IMR-90 (cell line): ENCODE measurements at regions not wholly inside any gene's neighbourhood (a gene's known extent, or its start where the extent isn't known, plus 50 kb on each side); places are given as distances from the start of the nearest gene placed in this dataset. TPM values are rescaled to one million over a fixed set of nuclear protein-coding genes. Genes with fewer than 3 reads are reported as not detected.
A peak's percentile ranks its signal among the peaks of the same experiment; 100 is the strongest.

ENCODE experiments used
- ATAC-seq: fragments of 200-7000 bp; cut with Tn5 transposase; 2 replicates; pipeline ENCODE4 v1.9.1; 2020; ENCODE audit warnings: low read depth, mild to moderate bottlenecking, moderate library complexity
- BruUV-seq: library from RNA; stranded (reverse); fragments of 400-500 nt; replicated peaks from 2 replicates; lab custom pipeline; 2021; lab: Mats Ljungman, UMichigan
- CTCF ChIA-PET: fragments of 300-600 bp; formaldehyde crosslinking; extraction: SDS; loops from one replicate; lab custom pipeline; 2021; ENCODE audit warnings: antibody characterized with exemption; lab: Yijun Ruan, JAX
- POLR2A ChIA-PET: fragments of 300-600 bp; sonication (Branson Sonifier 250); formaldehyde crosslinking; loops from one replicate; lab custom pipeline; 2022; ENCODE audit warnings: antibody characterized with exemption; ENCODE audit not compliant: unreplicated experiment; lab: Charles Lee
- DNase-seq: peaks from one replicate; pipeline ENCODE4 v3.0.0; 2013
- H2AFZ ChIP-seq: replicated peaks from 2 replicates; pipeline ENCODE3; 2013; ENCODE audit warnings: low read length, mild to moderate bottlenecking; ENCODE audit not compliant: poor library complexity
- H2AK5ac ChIP-seq: 2 replicates; pipeline ENCODE4 v1.6.1; 2013; ENCODE audit warnings: low read depth, low read length, inconsistent platforms
- H2AK9ac ChIP-seq: replicated peaks from 2 replicates; pipeline ENCODE3; 2013; ENCODE audit warnings: mild to moderate bottlenecking, low read depth, low read length, moderate library complexity; ENCODE audit not compliant: poor library complexity
- H2BK120ac ChIP-seq: 2 replicates; pipeline ENCODE4 v1.6.1; 2013; ENCODE audit warnings: low read depth, low read length, inconsistent platforms
- H2BK15ac ChIP-seq: 3 replicates; pipeline ENCODE4 v1.6.1; 2013; ENCODE audit warnings: low read depth, low read length, inconsistent platforms
- H2BK20ac ChIP-seq: 2 replicates; pipeline ENCODE4 v1.6.1; 2013; ENCODE audit warnings: low read depth, mild to moderate bottlenecking, inconsistent platforms, low read length, moderate library complexity
- H2BK5ac ChIP-seq: 2 replicates; pipeline ENCODE4 v1.6.1; 2013; ENCODE audit warnings: mild to moderate bottlenecking, low read depth, low read length, inconsistent platforms; ENCODE audit not compliant: poor library complexity, severe bottlenecking
- H3K14ac ChIP-seq: replicated peaks from 2 replicates; pipeline ENCODE4 v1.6.1; 2013; ENCODE audit warnings: low read depth, low read length, inconsistent platforms
- H3K18ac ChIP-seq: 2 replicates; pipeline ENCODE4 v1.6.1; 2013; ENCODE audit warnings: low read depth, low read length, control low read depth
- H3K23ac ChIP-seq: 2 replicates; pipeline ENCODE4 v1.6.1; 2013; ENCODE audit warnings: low read depth, low read length, inconsistent platforms
- H3K27ac ChIP-seq: 2 replicates; pipeline ENCODE4 v1.5.1; 2013; ENCODE audit warnings: mild to moderate bottlenecking, control low read depth, low read length; ENCODE audit not compliant: insufficient read depth
- H3K27me3 ChIP-seq: 2 replicates; pipeline ENCODE4 v1.6.1; 2013; ENCODE audit warnings: low read length; ENCODE audit not compliant: control insufficient read depth, insufficient read depth
- H3K36me3 ChIP-seq: 2 replicates; pipeline ENCODE4 v1.6.1; 2013; ENCODE audit warnings: low read length, mixed read lengths; ENCODE audit not compliant: control insufficient read depth, insufficient read depth
- H3K4ac ChIP-seq: 2 replicates; pipeline ENCODE4 v1.6.1; 2013; ENCODE audit warnings: low read depth, low read length, inconsistent platforms
- H3K4me1 ChIP-seq: 2 replicates; pipeline ENCODE4 v1.6.1; 2013; ENCODE audit warnings: low read length, mixed read lengths; ENCODE audit not compliant: control insufficient read depth, insufficient read depth
- H3K4me2 ChIP-seq: 2 replicates; pipeline ENCODE4 v1.6.1; 2013; ENCODE audit warnings: low read depth, mild to moderate bottlenecking, control low read depth, low read length, moderate library complexity
- H3K4me3 ChIP-seq: 2 replicates; pipeline ENCODE4 v1.5.1; 2013; ENCODE audit warnings: low read depth, mild to moderate bottlenecking, control low read depth, low read length, moderate library complexity; ENCODE audit not compliant: insufficient read depth
- H3K56ac ChIP-seq: 2 replicates; pipeline ENCODE4 v1.6.1; 2013; ENCODE audit warnings: low read length, inconsistent platforms; ENCODE audit not compliant: insufficient read depth; ENCODE audit errors: extremely low read depth
- H3K79me1 ChIP-seq, 2 experiments: 2 replicates each; pipeline ENCODE4 v1.6.1; 2013; ENCODE audit warnings: low read length in 2 of 2, inconsistent platforms in 1 of 2, low read depth in 1 of 2
- H3K9ac ChIP-seq: 2 replicates; pipeline ENCODE4 v1.6.1; 2013; ENCODE audit warnings: low read depth, low read length, control low read depth
- H3K9me1 ChIP-seq: 2 replicates; pipeline ENCODE4 v1.6.1; 2013; ENCODE audit warnings: low read length, inconsistent platforms; ENCODE audit not compliant: insufficient read depth
- H3K9me3 ChIP-seq: 2 replicates; pipeline ENCODE4 v1.6.1; 2013; ENCODE audit warnings: low read length; ENCODE audit not compliant: control insufficient read depth, insufficient read depth
- H4K20me1 ChIP-seq: 2 replicates; pipeline ENCODE4 v1.6.1; 2013; ENCODE audit warnings: low read length, inconsistent platforms; ENCODE audit not compliant: insufficient read depth
- H4K5ac ChIP-seq: 2 replicates; pipeline ENCODE4 v1.6.1; 2013; ENCODE audit warnings: mild to moderate bottlenecking, low read depth, low read length, control low read depth
- H4K8ac ChIP-seq, 2 experiments: 2 replicates each; pipeline ENCODE4 v1.6.1; 2013; ENCODE audit warnings: low read depth in 2 of 2, low read length in 2 of 2, control low read depth in 1 of 2, inconsistent platforms in 1 of 2
- H4K91ac ChIP-seq: 2 replicates; pipeline ENCODE4 v1.6.1; 2013; ENCODE audit warnings: low read depth, low read length, inconsistent platforms; ENCODE audit not compliant: insufficient read depth
- CHD1 ChIP-seq: IDR thresholded peaks from 2 replicates; pipeline ENCODE4 v1.6.1; 2012; ENCODE audit warnings: low read depth, low read length, improper control_type of control experiment
- FOS ChIP-seq: fragments of 150-350 bp; IDR thresholded peaks from 2 replicates; pipeline ENCODE4 v1.6.1; 2016; ENCODE audit warnings: low read depth, low read length
- RFX5 ChIP-seq: IDR thresholded peaks from 2 replicates; pipeline ENCODE4 v1.8.0; 2012; ENCODE audit warnings: low read depth, mild to moderate bottlenecking, low read length, moderate library complexity
- WGBS, 2 experiments: methylation state at CpG; one replicate each; pipeline versions ENCODE4 v1.1.5 to v1.1.7; 2013; ENCODE audit warnings: missing lambda C conversion rate in 2 of 2; ENCODE audit not compliant: insufficient read length in 1 of 2; ENCODE audit errors: extremely low coverage in 2 of 2; 5-methylcytosine and 5-hydroxymethylcytosine counted together
- dilution Hi-C: fragments of 300-500 bp; cut with HindIII; formaldehyde crosslinking; loops from one replicate; pipeline ENCODE4 v1.14.3; 2018; ENCODE audit warnings: low sequenced_read_pairs; ENCODE audit not compliant: unreplicated experiment
- in situ Hi-C: fragments of 300-500 bp; cut with MboI; formaldehyde crosslinking; loops from 3 replicates; pipeline ENCODE4 v1.14.3; 2019; ENCODE audit warnings: low sequenced_read_pairs, inconsistent platforms, mixed read lengths
- intact Hi-C: fragments of 100-400 bp; cut with micrococcal nuclease; formaldehyde crosslinking; loops from 2 replicates; pipeline ENCODE4 v1.10.0; 2022
- microRNA-seq, 2 experiments: library from miRNA; stranded (forward) in 1 of 2; unstranded in 1 of 2; fragments of 10-50 nt in 1 of 2; fragments of <30 nt in 1 of 2; gene quantifications in 1 of 2; microRNA quantifications in 1 of 2; one replicate each; pipeline versions ENCODE3 to v1.1.0; 2013 to 2020; ENCODE audit not compliant: insufficient read depth in 1 of 2, insufficient read length in 1 of 2, unreplicated experiment in 1 of 2
- small RNA-seq, 5 experiments: library from RNA; depleted of rRNA; stranded (forward); fragments of <200 nt; gene quantifications; one replicate each; pipeline ENCODE3, GENCODE V24; 2012

DNA sequence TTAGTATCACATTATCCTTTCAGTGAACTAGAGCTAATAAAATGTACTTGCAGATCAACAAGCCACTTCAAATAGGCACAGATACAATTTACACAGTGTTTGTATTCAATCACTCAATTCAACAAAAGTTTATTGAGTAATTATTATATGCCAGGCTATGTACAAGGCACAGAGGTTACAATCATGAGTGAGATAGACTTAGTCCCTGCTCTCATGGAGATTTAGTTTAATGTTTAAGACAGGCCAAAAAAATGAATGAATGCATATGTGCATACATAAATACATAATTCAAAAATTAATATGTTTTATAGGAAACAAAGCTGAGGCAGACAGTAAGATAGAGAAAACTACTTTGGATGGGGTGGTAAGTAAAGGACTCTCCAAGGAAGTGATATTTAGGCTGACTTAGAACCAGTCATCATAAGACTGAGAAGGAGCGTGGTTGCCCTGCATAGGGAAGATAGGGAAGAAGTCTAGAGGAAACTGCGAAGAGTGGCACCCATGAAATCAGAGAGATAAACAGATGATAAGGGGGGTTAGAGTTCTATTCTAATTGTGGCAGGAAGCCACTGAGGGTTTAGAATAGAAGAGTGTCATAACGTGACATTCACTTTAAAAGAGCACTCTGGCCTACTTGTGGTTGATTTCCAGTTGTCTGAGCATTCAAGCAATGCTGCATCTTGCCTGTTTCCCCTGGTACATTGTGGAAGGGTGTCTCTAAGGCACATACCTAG lies 49.7 kb upstream of the GRAMD2B start:
- H3K9me1 ChIP-seq: peaks cover 14% of the 10 kb centered on the region
- no peak overlapping the region for H2BK20ac ChIP-seq
- no peak overlapping the region for H2BK15ac ChIP-seq
- no peak overlapping the region for H4K91ac ChIP-seq
- dilution Hi-C loops: no loop called here
- H3K27ac ChIP-seq: no peak overlapping the region
- H3K4me3 ChIP-seq: no peak overlapping the region
- ATAC-seq: no peak
- no TSS peak for BruUV-seq
- H2BK5ac ChIP-seq: no peak overlapping the region
- H3K79me1 ChIP-seq: no peaks in the 10 kb centered on the region
- no peak overlapping the region for H3K4me2 ChIP-seq
- H3K4ac ChIP-seq: no peak overlapping the region
- H4K20me1 ChIP-seq: no peaks in the 10 kb centered on the region
- peak overlapping the region; percentile 21; the same call in 1 of the 2 replicates for H3K18ac ChIP-seq
- ChIA-PET POLR2A (no interaction called here), CTCF (no interaction called here)
- H2AK9ac ChIP-seq: no peak overlapping the region
- TF ChIP-seq RFX5: no peak
- no peak for TF ChIP-seq CHD1
- TF ChIP-seq FOS: no peak
- no peak overlapping the region for H3K56ac ChIP-seq
- no peak overlapping the region for H4K5ac ChIP-seq
- no peaks in the 10 kb centered on the region for H3K27me3 ChIP-seq
- in situ Hi-C loops: no loop called here
- no peak overlapping the region for H3K23ac ChIP-seq
- no peaks in the 10 kb centered on the region for H3K36me3 ChIP-seq
- WGBS, 2 experiments: 100% methylated on average over 1 of the region's 3 CpGs; no CpG with 5 or more reads in 1 of the 2 experiments
- 0 out of 4 replicates have a peak overlapping the region, but pooled peaks of 1 of the 2 experiments have one; percentile 28 for H4K8ac ChIP-seq
- no peak overlapping the region; the same call in 1 of the 2 replicates for H3K14ac ChIP-seq
- H3K4me1 ChIP-seq: peaks cover 22% of the 10 kb centered on the region
- no peaks in the 10 kb centered on the region for H3K9me3 ChIP-seq
- H2AFZ ChIP-seq: no peak overlapping the region
- intact Hi-C loops: no loop called here
- DNase-seq: no peak
- H2AK5ac ChIP-seq: no peak overlapping the region
- H3K9ac ChIP-seq: no peak overlapping the region
- 0 out of 2 replicates have a peak overlapping the region, but pooled peaks have one; percentile 16 for H2BK120ac ChIP-seq

Small RNA genes lying in the stretch of these regions (microRNA-seq; reads per million reads assigned to microRNA genes)
- gene HMGB1P22 (ENCODE audit: insufficient read depth, insufficient read length): not detected
- gene RN7SKP117 (ENCODE audit: insufficient read depth, insufficient read length): not detected

Small RNA genes lying in the stretch of these regions (small RNA-seq; reads per million reads assigned to genes)
- gene HMGB1P22 (0 reads per million in 5 experiments), gene RN7SKP117 (0 reads per million in 5 experiments)
